CD4-positive, alpha-beta T cell treated with Interleukin-21 for 1 hour (primary cell): ENCODE measurements at regions not wholly inside any gene's neighbourhood (a gene's known extent, or its start where the extent isn't known, plus 50 kb on each side); places are given as distances from the start of the nearest gene placed in this dataset.
"Not testable (repeated sequence)": the region's sequence is repeated elsewhere in the genome, so short reads cannot be mapped to it uniquely, and the experiment has no call there.

ENCODE experiments used
- DNase-seq: peaks from one replicate; pipeline ENCODE4 v3.0.0-alpha.2; 2020

DNA sequence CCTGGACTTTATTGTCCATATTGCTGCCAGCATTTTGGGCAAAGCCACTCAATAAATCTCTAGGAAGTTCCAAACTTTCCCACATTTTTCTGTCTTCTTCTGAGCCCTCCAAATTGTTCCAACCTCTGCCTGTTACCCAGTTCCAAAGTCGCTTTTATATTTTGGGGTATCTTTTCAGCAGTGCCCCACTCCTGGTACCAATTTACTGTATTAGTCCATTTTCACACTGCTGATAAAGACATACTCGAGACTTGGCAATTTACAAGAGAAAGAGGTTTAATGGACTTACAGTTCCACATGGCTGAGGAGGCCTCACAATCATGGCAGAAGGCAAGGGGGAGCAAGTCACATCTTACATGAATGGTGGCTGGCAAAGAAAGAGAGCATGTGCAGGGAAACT is 53.4 kb downstream of the AHSP start:
- not testable (repeated sequence) for DNase-seq

DNA sequence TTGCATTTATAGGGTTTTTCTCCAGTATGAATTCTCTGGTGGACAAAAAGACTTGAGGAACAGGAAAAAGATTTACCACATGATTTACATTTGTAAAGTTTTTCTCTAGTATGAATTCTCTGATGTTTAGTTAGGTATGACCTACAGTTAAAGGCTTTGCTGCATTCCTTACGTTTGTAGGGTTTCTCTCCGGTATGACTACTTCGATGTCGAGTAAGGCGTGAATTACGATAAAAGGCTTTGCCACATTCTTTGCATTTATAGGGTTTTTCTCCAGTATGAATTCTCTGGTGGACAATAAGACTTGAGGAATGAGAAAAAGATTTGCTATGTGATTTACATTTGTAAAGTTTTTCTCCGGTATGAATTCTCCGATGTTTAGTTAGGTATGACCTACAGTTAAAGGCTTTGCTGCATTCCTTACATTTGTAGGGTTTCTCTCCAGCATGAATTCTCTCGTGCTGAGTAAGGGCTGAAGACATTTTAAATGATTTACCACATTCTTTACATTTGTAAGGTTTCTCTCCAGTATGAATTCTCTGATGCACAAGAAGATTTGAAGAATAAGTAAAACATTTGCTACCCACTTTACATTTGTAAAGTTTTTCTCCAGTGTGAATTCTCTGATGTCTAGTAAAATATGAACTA is 74.2 kb downstream of the AHSP start:
- DNase-seq = not testable (repeated sequence)

DNA sequence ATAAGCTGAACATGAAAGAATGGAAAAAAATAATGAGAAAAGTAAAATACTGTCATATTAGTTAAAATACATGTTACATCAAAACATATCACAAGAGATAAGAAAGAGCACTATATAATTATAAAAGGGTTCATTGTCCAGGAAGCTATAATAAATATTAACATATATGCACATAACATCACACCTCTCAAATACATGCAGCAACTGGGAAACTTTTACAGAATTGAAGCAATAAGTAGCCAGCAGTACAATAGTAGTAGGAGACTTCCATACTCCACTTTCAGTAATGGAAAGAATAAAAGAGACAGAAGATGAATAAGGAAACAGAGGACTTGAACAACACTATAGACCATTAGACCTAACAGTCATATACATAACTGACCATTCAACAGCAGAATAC is 90.4 kb downstream of the AHSP start:
- no peak for DNase-seq

DNA sequence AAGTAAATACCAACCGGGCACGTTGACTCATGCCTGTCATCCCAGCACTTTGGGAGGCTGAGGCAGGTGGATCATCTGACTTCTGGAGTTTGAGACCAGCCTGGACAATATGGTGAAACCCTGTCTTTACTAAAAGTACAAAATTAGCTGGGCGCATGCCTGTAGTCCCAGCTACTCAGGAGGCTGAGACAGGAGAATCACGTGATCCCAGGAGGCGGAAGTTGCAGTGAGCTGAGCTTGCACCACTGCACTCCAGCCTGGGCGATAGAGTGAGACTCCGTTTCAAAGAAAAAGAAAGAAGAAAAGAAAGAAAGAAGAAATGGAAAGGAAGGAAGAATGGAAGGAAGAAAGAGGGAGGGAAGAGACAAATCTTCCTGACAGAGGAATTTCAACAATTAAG is 108.7 kb downstream of the AHSP start:
- DNase-seq = no peak

DNA sequence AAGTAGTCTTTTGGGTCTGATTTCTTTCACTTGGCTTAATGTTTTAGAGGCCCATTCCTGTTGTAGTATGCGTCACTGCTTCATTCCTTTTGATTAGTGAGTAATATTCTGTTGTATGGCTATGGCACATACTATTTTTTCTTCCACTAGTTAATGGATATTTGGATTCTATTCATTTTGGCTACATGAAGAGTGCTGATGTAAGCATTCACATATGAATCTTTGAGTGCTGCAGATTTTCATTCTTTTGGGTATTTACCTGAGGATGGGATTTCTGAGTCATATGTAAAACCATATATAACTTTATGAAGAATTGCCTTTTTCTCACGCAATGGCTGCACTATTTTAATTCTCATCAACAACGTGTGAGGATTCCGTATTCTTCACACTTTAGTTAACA is 113.6 kb downstream of the AHSP start:
- no peak for DNase-seq

DNA sequence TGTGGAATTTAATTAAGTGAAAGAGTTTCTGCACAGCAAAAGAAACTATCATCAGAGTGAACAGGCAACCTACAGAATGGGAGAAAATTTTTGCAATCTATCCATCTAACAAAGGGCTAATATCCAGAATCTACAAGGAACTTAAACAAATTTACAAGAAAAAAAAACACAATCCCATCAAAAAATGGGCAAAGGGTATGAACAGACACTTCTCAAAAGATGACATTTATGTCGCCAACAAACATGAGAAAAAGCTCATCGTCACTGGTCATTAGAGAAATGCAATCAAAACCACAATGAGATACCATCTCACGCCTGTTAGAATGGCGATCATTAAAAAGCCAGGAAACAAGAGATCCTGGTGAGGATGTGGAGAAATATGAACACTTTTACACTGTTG is 128.0 kb downstream of the AHSP start:
- DNase-seq = not testable (repeated sequence)

DNA sequence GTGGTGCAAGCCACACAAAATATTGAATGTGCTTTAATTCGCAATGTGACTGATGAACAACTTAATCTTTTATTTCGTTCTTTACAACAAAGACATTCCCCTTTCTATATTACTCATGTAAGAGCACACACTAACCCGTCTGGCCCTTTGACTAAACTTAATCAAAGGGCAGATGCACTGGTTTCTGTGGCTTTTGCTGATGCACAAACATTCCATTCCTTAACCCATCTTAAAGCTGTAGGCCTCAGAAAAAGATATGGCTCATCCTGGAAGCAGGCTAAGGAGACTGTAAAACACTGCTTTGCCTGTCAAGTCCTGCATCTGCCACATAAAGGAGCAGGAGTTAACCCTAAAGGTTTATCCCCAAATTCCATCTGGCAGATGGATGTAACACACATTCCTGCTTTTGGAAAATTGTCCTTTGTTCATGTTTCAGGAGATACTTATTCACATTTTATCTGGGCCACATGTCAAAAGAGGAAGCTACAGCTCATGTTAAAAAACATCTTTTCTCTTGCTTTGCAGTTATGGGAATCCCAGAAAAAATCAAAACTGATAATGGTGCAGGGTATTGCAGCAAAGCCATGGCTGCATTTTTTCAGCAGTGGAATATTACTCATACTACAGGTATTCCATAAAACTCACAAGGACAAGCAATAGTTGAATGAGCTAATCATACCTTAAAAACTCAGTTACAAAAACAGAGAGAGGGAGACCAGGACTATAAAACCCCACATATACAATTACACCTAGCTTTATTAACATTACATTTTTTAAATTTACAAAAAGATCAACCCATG is 137.2 kb downstream of the AHSP start:
- no peak for DNase-seq

DNA sequence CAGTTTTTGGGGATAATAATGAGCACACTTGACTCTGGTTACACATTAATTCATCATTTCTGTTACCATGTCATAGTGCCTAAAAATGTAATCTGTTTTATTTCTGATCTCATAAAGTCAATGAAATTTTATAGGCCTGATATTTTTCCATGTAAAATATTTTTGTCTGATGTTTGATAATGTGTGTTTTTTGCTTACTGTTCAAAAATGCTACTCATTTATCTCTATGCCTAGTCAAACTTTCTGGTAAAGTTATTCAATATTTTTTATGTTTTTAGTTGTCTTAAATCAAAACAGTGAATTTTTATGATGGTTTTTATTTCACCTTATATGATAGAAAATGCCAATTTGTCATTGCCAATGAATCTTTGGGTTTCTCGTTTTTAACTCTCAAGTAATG is 147.0 kb downstream of the AHSP start:
- DNase-seq = no peak

DNA sequence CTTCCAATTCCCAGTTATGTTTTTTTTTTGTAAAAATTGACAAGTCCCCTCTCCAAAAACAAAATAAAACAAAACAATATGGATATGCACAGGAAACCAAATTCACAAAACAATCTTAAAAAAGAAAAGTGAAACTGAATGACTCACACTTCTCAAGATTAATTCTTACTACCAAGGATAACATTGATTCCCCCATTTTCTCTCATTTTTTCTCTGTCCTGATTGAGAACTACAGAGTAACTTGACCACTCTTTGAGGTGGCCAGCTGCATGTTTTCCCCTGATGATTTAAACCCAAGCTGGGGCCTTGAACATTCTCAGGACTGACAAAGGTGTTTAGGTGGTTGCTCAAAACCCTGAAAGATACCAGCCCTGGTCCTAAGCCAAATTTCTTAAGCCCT is 149.0 kb downstream of the AHSP start:
- DNase-seq = no peak

DNA sequence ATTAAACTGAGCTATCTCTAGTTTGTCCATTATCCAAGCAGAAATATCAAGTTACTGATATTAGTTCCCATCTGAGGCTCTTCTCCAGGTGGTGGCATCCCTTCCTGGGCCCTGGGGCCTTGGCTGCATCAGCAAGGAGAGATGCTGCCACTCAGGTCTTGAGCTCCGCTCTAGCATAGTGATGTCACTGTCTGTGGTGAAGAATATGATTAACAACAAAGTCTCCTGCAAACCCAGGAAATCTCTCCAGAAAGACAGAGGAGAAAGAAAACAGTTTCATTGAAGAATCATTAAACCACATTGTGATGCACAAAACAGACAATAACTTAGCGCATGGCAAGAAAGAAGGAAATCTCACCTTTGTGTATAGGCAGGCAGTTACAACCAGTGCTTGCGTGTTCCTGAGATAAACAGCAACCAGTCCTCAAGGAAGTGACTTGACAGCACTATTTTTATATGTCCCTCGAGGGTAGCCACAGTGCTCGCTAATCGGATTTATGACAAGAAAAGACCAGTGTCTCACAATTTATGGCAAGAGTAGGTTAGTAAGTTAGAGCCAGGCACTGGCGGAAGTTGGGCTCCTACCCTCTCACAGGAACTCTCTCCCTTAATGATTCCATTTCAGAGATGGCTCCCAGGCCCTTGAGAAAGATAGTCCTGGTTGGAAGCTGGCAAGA is 151.1 kb downstream of the AHSP start:
- DNase-seq = no peak

DNA sequence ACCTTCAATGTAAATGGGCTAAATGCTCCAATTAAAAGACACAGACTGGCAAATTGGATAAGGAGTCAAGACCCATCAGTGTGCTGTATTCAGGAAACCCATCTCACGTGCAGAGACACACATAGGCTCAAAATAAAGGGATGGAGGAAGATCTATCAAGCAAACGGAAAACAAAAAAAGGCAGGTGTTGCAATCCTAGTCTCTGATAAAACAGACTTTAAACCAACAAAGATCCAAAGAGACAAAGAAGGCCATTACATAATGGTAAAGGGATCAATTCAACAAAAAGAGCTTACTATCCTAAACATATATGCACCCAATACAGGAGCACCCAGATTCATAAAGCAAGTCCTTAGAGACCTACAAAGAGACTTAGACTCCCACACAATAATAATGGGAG is 161.6 kb downstream of the AHSP start:
- not testable (repeated sequence) for DNase-seq

DNA sequence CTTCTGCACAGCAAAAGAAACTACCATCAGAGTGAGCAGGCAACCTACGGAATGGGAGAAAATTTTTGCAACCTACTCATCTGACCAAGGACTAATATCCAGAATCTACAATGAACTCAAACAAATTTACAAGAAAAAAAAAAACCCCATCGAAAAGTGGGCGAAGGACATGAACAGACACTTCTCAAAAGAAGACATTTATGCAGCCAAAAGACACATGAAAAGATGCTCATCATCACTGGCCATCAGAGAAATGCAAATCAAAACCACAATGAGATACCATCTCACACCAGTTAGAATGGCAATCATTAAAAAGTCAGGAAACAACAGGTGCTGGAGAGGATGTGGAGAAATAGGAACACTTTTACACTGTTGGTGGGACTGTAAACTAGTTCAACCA is 164.6 kb downstream of the AHSP start:
- DNase-seq = not testable (repeated sequence)

DNA sequence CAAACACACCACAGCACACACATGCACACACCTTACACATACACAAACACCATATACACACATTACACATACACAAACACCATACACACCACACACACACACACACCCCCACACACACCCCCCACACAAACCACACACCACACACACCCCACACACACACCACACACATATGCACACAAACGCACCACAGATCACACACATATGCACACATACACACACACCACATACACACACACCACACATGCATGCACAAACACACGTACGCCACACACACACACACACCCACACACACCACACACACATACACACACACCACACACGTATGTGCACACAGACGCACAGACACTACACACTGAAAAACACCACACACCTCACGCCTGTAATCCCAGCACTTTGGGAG is 166.0 kb downstream of the AHSP start:
- DNase-seq = no peak

DNA sequence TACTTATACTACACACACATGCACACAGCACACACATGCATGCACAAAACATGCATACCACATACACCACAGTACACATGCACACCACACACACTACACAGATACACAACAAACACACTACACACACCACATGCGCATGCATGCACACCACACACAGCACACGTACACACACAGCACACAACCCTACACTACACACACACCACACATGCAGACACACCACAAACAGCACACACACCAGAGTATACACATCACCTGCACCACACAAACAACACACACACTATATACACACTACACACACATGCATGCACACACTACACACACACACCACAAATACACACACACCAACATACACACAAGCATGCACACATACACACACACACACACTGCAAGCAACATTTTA is 166.8 kb downstream of the AHSP start:
- DNase-seq = no peak

DNA sequence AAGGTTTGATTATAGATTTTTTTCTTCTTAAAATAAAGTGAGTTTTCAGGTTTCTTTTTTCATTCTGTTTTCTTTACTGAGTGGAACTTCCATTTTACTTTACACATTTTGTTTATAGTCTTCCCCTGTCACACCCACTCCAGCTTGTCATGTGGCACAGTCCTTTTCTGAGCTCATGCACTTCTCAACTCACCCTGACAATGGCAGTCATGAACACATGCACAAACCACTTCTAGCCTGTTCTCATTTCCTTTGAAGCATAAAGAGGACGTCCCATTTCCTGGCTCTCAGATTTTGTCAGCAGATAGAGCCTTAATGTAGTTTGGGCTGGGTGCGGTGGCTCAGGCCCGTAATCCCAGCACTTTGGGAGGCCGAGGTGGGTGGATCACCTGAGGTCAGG is 168.0 kb downstream of the AHSP start:
- DNase-seq = peak; percentile 85

DNA sequence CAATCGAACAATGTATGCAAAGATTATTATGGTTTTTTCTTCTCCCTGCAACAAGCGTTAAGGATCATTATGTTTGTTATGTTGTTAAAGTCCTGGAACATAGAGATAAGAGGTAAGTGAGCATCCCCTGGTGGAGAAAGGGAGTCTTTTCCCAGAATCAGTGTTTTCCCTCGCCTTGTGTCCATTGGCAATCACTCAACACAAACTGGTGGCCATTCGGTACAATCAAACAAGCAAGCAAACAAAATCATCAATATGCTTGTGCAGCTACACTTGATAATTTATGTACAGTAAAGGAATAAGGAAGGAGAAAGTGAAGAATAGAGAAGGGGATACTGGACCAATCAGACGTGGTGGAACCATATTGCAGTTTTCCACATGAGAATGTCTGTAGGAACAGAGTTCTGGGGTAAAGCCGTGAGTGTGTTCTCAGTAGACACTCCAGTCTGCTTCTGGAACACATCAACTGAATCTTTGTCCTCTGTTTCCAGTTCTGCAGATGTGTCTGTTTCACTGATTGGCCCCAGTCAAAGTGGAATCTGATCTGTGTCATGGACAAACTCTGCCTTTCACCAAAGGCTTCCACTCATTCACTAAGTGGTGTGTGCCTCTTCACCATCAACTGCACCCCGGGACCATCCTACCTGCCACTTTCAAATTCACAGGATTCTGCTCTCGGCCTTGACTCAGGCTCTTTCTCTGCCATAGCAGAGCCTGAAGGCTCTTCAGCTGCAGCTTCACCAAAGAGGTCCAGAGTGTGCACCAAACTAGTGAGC is 169.5 kb downstream of the AHSP start:
- peak; percentile 9 for DNase-seq

DNA sequence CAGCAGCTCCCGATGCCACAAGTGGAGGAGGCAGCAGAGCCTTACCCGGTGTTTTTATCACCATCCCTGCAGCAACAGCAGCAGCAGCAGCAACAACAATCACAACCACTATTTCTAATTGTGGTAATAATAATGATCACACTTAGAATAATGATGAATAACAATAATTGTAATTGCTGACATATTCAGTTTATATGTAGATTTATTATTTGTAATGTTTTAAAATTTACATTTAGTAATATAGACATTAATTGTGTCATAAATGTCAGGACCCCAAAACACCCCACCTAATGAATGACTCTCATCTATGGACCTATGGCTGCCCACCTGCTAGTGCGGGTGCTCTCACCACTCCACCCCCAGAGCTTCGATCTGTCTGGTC is 170.0 kb downstream of the AHSP start:
- DNase-seq = no peak

DNA sequence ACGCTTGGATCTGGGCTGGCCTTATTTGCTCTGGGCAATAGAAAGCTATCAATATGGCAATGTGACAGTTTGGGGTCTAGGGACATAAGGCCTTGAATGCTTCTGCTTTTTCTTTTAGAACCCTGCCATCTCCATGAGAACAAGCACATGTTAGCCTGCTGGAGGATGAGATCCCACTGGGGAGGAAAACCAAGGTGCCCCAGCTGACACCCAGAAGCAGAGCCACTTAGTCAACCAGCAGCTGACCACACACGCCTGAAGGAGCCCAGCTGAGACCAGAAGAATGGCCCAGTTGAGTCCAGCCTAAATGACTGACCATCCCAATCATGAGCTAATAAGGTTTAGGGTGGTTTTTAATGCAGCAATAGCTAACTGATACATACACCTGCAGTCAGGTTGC is 171.2 kb downstream of the AHSP start:
- no peak for DNase-seq

DNA sequence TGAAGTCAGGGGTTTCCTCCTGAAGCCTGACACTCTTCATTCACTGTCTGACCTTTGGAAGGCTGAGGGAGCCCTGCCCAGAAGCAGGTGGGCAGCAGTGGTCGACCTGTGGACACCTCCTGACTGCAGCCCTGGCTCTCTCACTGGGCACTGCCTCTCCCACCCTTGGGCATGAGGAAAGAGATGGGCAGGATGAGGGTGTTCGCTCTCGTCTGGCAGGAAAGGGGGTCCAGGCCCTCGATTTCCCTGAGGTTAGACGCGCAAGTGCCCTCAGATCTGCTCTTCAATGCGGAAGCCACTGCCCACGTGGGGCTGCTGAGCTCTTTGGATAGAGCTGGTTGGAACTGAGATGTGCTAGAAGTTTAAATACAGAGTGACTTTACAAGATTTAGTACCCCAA is 171.9 kb downstream of the AHSP start:
- DNase-seq = no peak

DNA sequence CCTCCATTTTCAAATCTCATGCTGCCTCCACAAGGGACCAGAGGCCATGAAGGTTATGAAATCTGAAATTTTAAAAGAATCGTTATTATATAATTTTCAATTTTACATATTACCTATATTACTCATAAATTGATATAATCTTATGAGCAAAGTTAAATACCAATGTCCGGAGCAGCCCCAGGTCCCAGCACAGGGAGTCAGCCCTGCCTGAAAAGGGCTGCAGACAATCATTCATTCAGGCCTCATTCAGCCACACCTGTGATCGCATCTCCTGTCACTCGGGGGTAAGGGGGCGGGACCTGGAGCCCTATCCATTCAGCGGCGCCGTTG is 172.5 kb downstream of the AHSP start:
- DNase-seq = no peak

DNA sequence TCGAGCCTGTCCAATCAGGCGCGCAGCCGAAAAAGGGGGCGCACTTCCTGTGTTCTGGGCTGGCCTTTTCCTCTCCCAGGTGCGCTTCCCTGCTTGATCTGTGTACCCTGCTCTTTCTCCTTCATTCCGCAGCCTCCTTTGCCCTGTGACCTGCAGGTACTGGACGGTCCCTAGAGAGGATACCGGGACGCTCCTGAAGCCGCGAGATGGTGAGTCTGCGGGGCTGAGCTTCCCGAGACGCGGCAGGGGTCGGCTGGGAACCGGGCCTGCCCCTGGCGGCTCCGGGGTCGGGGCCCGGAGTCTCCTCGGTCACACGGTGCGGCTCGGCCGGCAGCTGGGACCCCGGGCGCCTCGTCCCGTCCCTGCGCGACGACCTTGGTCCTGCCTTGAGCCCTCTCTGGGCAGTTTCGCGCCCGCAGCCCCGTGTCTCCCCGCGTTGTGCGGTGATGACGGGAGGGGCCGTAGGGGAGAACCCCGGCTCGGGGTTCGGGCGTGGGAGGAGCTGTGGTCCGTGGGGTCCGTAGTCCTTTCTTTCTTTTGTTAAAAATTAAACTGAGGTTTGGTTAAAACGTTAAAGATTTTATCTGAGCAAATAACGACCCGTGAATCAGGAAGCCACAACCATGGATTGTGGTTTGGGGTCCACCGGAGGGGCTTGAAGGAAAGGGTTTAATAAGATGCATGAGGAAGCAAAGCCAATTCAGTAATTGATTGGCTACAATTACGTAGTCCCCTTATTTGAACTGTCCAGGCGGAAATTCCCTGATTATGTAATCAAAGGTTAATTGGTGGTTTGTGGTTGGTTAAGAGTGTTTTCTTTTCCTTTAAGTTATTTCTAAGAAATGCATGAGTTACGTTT is 172.8 kb upstream of the ZNF267 start:
- peak; percentile 89 for DNase-seq

DNA sequence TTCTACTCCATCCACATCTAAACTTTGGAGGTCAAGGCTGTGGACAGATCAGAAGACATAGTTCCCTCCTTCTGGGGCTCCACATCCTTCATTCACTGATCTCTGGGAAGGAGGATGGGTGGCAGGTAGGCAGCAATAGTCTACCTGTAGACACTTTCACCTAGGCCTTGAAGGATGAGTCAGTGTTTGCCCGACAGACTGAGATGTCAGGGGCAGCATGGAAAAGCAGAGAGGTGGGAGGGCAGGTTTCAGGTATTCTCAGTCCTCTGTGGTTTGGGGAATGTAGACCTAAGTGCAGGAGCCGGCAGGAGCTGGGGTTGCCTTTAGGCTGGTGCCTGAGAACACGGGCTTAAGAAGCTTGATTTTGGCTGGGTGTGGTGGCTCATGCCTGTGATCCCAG is 171.9 kb upstream of the ZNF267 start:
- no peak for DNase-seq

DNA sequence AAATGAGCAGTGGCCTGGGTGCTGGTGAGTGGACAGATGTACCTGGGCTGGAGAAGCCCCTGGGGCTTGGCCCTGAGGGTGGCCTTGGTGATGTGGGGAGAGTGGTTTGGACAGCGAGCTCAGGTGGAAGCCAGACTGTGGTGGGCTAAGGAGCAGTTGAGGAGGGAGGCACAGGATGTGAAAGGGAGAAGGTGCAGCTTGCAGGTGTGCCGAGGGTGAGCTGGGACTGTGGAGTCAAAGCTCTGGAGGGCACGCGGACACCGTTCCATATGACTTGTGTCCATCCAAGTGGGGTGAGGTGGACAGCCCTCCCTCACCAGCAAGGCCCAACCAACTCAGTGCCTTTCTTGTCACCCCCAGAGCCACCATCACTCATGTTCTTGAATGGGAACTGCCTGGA is 170.8 kb upstream of the ZNF267 start:
- DNase-seq = no peak
